WTC11 (cell line): ENCODE measurements at regions not wholly inside any gene's neighbourhood (a gene's known extent, or its start where the extent isn't known, plus 50 kb on each side); places are given as distances from the start of the nearest gene placed in this dataset.

Source experiments
- FOXP1 ChIP-seq: sonication (generic); formaldehyde crosslinking; IDR thresholded peaks from 2 replicates; pipeline ENCODE4 v1.8.0; 2022; ENCODE audit warnings: missing genetic modification reagents, mild to moderate bottlenecking, moderate library complexity, borderline replicate concordance
- STAT6 ChIP-seq: sonication (generic); formaldehyde crosslinking; conservative IDR thresholded peaks from 2 replicates; pipeline ENCODE4 v1.8.1; 2023; ENCODE audit warnings: mild to moderate bottlenecking, low read depth, missing genetic modification reagents, moderate library complexity
- TEAD1 ChIP-seq: sonication (generic); formaldehyde crosslinking; IDR thresholded peaks from 2 replicates; pipeline ENCODE4 v1.8.0; 2022; ENCODE audit warnings: mild to moderate bottlenecking, missing genetic modification reagents
- TF ChIP-seq, protein P1 (sequence below): sonication (generic); formaldehyde crosslinking; IDR thresholded peaks from 2 replicates; pipeline ENCODE4 v1.8.1; 2023; ENCODE audit warnings: mild to moderate bottlenecking, missing genetic modification reagents, borderline replicate concordance
- TF ChIP-seq, protein P2 (sequence below): fragments of 200-600 bp; IDR thresholded peaks from 2 replicates; pipeline ENCODE4 v1.8.0; 2022; ENCODE audit warnings: antibody characterized with exemption

DNA sequence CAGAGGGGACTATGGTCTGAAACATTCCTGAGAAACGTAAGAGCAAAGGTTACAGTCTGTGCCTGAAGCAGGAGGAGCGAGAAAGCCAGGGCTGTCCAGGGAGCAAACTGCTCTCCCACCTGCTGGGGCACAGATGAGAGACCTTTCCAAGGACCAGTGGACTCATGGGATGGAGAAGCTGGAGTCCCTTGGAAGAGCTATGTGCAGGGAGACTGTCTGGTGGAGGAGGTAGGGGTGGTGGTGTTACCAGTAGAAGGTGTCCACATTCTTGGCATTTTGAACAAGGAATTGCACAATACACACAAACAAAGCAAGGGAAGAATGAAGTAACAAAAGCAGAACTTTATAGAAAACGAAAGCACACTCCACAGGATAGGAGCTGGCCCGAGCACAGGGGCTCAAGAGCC is 97.9 kb upstream of the CYRIA start:
- TF ChIP-seq, protein P1, sequence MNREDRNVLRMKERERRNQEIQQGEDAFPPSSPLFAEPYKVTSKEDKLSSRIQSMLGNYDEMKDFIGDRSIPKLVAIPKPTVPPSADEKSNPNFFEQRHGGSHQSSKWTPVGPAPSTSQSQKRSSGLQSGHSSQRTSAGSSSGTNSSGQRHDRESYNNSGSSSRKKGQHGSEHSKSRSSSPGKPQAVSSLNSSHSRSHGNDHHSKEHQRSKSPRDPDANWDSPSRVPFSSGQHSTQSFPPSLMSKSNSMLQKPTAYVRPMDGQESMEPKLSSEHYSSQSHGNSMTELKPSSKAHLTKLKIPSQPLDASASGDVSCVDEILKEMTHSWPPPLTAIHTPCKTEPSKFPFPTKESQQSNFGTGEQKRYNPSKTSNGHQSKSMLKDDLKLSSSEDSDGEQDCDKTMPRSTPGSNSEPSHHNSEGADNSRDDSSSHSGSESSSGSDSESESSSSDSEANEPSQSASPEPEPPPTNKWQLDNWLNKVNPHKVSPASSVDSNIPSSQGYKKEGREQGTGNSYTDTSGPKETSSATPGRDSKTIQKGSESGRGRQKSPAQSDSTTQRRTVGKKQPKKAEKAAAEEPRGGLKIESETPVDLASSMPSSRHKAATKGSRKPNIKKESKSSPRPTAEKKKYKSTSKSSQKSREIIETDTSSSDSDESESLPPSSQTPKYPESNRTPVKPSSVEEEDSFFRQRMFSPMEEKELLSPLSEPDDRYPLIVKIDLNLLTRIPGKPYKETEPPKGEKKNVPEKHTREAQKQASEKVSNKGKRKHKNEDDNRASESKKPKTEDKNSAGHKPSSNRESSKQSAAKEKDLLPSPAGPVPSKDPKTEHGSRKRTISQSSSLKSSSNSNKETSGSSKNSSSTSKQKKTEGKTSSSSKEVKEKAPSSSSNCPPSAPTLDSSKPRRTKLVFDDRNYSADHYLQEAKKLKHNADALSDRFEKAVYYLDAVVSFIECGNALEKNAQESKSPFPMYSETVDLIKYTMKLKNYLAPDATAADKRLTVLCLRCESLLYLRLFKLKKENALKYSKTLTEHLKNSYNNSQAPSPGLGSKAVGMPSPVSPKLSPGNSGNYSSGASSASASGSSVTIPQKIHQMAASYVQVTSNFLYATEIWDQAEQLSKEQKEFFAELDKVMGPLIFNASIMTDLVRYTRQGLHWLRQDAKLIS (CRISPR knock-in tag): no peak
- TF ChIP-seq, protein P2, sequence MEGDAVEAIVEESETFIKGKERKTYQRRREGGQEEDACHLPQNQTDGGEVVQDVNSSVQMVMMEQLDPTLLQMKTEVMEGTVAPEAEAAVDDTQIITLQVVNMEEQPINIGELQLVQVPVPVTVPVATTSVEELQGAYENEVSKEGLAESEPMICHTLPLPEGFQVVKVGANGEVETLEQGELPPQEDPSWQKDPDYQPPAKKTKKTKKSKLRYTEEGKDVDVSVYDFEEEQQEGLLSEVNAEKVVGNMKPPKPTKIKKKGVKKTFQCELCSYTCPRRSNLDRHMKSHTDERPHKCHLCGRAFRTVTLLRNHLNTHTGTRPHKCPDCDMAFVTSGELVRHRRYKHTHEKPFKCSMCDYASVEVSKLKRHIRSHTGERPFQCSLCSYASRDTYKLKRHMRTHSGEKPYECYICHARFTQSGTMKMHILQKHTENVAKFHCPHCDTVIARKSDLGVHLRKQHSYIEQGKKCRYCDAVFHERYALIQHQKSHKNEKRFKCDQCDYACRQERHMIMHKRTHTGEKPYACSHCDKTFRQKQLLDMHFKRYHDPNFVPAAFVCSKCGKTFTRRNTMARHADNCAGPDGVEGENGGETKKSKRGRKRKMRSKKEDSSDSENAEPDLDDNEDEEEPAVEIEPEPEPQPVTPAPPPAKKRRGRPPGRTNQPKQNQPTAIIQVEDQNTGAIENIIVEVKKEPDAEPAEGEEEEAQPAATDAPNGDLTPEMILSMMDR: no peak
- TF ChIP-seq FOXP1 (CRISPR knock-in tag) (no peak), TEAD1 (CRISPR knock-in tag) (no peak), STAT6 (no peak)
